Spleen (tissue), 11 donors: ENCODE measurements at regions not wholly inside any gene's neighbourhood (a gene's known extent, or its start where the extent isn't known, plus 50 kb on each side); places are given as distances from the start of the nearest gene placed in this dataset.
A peak's percentile ranks its signal among the peaks of the same experiment; 100 is the strongest.

Experiments used
- DNase-seq: peaks from one replicate; pipeline ENCODE4 v3.0.0-alpha.2; 2020
- H3K27ac ChIP-seq, 8 donors: fragments of 200-600 bp; sonication (generic) in 7 of 8; 1 replicate in 4 of 8; 2 replicates in 4 of 8; pipeline versions ENCODE4 v1.5.0 to v1.8.0; 2016 to 2021; ENCODE audit warnings: inconsistent platforms in 4 of 8, mild to moderate bottlenecking in 4 of 8, moderate library complexity in 1 of 8
- H3K27me3 ChIP-seq, 7 donors: fragments of 200-600 bp; sonication (generic) in 6 of 7; replicated peaks in 1 of 7; 1 replicate in 4 of 7; 2 replicates in 3 of 7; pipeline versions ENCODE4 v1.5.0 to v1.8.0; 2016 to 2021; ENCODE audit warnings: inconsistent platforms in 3 of 7, mild to moderate bottlenecking in 1 of 7
- H3K36me3 ChIP-seq, 6 donors: fragments of 200-600 bp; sonication (generic) in 5 of 6; 1 replicate in 4 of 6; 2 replicates in 2 of 6; pipeline versions ENCODE4 v1.5.0 to v1.8.0; 2016 to 2021; ENCODE audit warnings: inconsistent platforms in 2 of 6
- H3K4me1 ChIP-seq, 6 donors: fragments of 200-600 bp; sonication (generic) in 5 of 6; 1 replicate in 3 of 6; 2 replicates in 3 of 6; pipeline versions ENCODE4 v1.5.0 to v1.8.0; 2016 to 2021; ENCODE audit warnings: inconsistent platforms in 3 of 6
- H3K4me3 ChIP-seq, 8 donors: fragments of 200-600 bp; sonication (generic) in 7 of 8; 1 replicate in 4 of 8; 2 replicates in 4 of 8; pipeline versions ENCODE4 v1.5.0 to v1.8.0; 2016 to 2021; ENCODE audit warnings: inconsistent platforms in 4 of 8, mild to moderate bottlenecking in 4 of 8, moderate library complexity in 2 of 8
- H3K9me3 ChIP-seq, 8 donors: fragments of 200-600 bp; sonication (generic) in 7 of 8; 1 replicate in 4 of 8; 2 replicates in 4 of 8; pipeline versions ENCODE4 v1.5.0 to v1.8.0; 2016 to 2021; ENCODE audit warnings: inconsistent platforms in 4 of 8
- POLR2A ChIP-seq, 3 donors: fragments of 450-650 bp; IDR thresholded peaks; one replicate each; pipeline ENCODE4 v1.5.1; 2017; ENCODE audit warnings: antibody characterized with exemption in 3 of 3, mild to moderate bottlenecking in 1 of 3
- POLR2AphosphoS5 ChIP-seq, 3 donors: sonication (generic); formaldehyde crosslinking; IDR thresholded peaks; one replicate each; pipeline ENCODE4 v1.5.1; 2017; ENCODE audit warnings: antibody characterized with exemption in 3 of 3
- WGBS, 5 donors: extraction: QIAGEN DNeasy Blood & Tissue Kit in 3 of 5; methylation state at CpG; one replicate each; pipeline versions ENCODE4 v1.1.5 to v1.1.7; 2013 to 2018; 5-methylcytosine and 5-hydroxymethylcytosine counted together
- intact Hi-C: fragments of 100-400 bp; cut with DNase I; formaldehyde crosslinking; loops from one replicate; pipeline ENCODE4 v1.15.0; 2023; ENCODE audit warnings: low total_unique reads
- TF ChIP-seq, protein P1 (sequence below), 11 experiments: fragments of 200-600 bp in 7 of 11; fragments of 450-650 bp in 4 of 11; sonication (generic) in 4 of 11; IDR thresholded peaks in 8 of 11; conservative IDR thresholded peaks in 3 of 11; 1 replicate in 7 of 11; 2 replicates in 4 of 11; pipeline versions ENCODE4 v1.4.0 to v1.8.0; 2016 to 2021; ENCODE audit warnings: antibody characterized with exemption in 11 of 11, inconsistent platforms in 4 of 11, mild to moderate bottlenecking in 1 of 11
- donor health status: healthy with polysubstance abuse.
- donor health status: DM: no; HTN: no; CAD: no; lungs with moderate emphysema.
- donor health status: DM: no; HTN: no; CAD: no.
- donor health status: Bipolar disorder and iron deficiency.
- donor health status: healthy.
- donor health status: DM: no; HTN: no; CAD: no.
- donor health status: DM: yes; HTN: yes; CAD: no.

DNA sequence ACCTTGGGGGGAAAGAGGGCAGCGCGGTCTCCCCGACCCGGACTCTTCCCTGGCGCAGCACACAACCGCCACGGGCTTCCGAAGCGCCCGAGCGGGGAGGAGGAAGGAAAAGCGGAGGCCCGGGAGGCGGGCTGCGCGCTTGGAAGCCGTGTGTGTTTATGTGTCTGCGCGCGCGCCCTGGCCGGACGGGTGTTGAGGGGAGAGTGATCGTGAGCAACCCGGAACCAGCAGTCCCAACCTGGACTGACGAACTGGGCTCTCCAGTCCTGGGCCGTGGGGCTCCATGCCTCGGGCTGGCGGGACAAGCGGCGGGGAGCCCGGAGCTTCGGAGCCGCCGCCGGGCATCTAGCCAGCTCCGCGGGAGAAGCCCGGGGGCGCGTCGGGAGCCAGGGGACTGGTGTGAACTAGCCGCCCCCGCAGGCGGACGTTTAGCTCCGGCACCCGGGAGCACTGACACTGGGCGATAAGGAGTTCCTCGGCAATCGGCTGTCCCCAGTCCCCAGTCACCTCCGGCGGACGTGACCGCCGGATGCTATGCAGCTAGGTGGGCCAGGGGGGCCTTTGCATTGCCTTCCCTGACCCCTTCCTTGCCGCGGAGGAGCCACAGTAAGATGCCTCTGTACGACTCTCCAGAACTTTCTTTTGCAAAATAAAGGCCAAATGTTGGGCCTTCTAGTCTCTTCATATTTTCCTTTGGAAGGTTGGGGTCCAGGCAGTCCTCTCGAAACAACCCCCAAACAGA, 74.8 kb upstream of the BCOR start:
- Histone ChIP-seq H3K9me3 (peaks cover 0 to 8% (median 0%) of the 10 kb centered on the region in 8 donors), H3K4me1 (peaks cover 15 to 83% (median 59%) of the 10 kb centered on the region in 6 donors), H3K27me3 (peaks cover 0 to 88% (median 21%) of the 10 kb centered on the region in 7 donors), H3K4me3 (peak overlapping the region; percentile 33 to 74 (median 44)), H3K36me3 (no peaks in the 10 kb centered on the region), H3K27ac (peak overlapping the region; percentile 84 to 99 (median 98))
- 3 to 39% (median 8%) methylated on average over 4 to 60 of the region's 60 CpGs for WGBS, 5 donors
- intact Hi-C loops, result no loop called here
- DNase-seq, result peak; percentile 89
- TF ChIP-seq POLR2A (IDR thresholded peaks at IDR 0.05) (no peak), POLR2AphosphoS5 (IDR thresholded peaks at IDR 0.05) (peak; percentile 56 to 79 (median 74))
- TF ChIP-seq, protein P1, sequence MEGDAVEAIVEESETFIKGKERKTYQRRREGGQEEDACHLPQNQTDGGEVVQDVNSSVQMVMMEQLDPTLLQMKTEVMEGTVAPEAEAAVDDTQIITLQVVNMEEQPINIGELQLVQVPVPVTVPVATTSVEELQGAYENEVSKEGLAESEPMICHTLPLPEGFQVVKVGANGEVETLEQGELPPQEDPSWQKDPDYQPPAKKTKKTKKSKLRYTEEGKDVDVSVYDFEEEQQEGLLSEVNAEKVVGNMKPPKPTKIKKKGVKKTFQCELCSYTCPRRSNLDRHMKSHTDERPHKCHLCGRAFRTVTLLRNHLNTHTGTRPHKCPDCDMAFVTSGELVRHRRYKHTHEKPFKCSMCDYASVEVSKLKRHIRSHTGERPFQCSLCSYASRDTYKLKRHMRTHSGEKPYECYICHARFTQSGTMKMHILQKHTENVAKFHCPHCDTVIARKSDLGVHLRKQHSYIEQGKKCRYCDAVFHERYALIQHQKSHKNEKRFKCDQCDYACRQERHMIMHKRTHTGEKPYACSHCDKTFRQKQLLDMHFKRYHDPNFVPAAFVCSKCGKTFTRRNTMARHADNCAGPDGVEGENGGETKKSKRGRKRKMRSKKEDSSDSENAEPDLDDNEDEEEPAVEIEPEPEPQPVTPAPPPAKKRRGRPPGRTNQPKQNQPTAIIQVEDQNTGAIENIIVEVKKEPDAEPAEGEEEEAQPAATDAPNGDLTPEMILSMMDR (IDR thresholded peaks at IDR 0.05 in 8 of 11, conservative IDR thresholded peaks at IDR 0.05 in 3 of 11), result no peak

DNA sequence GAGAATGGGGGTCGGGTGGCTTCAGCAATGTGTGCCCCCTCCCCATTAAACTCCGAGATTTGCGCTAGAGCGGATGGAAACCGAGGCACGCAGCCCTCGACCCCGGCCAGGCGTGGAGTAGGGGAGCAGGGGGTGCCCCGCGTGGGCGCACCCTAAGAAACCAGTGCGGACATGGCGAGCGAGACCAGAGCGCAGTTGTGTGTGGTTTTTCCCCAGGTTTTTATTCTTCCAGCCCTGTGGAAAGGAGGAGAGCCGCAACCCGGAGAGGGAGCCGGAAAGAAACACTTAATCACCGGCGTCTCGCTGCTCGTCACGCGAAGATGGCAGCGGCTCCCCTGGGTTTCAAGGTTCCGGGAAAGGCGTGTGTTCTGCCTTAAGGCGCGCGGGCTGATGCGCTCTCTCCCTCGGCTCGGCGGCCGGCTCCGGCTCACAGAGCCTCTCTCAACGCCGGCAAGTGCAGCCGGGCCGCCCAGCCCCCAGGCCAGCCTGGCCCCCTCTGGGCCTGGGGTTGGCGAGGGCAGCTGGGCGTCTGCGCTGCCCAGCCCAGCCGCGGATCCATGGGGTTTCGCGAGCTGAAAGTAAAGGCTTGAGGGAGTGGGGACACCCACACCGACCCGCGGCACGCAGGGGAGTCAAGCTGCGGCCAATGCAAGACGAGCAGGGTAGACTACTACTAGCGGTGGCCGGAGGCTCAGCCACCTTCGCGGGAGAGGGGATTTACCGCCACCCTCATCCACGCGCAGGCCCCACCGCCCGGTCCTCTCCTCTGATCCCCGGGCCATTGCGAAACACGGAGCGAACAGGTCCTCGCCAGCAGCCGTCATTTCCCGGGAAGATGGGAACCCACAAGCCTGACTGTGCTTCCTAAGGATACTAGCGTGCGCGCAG, 74.0 kb upstream of the BCOR start:
- TF ChIP-seq POLR2AphosphoS5 (IDR thresholded peaks at IDR 0.05) (peak in 2 of 3 donors; percentile 8 to 40), POLR2A (IDR thresholded peaks at IDR 0.05) (no peak)
- TF ChIP-seq, protein P1 (IDR thresholded peaks at IDR 0.05 in 8 of 11, conservative IDR thresholded peaks at IDR 0.05 in 3 of 11), result no peak
- 1 to 14% (median 3%) methylated on average over 7 to 73 of the region's 73 CpGs for WGBS, 5 donors
- intact Hi-C loops, result no loop called here

DNA sequence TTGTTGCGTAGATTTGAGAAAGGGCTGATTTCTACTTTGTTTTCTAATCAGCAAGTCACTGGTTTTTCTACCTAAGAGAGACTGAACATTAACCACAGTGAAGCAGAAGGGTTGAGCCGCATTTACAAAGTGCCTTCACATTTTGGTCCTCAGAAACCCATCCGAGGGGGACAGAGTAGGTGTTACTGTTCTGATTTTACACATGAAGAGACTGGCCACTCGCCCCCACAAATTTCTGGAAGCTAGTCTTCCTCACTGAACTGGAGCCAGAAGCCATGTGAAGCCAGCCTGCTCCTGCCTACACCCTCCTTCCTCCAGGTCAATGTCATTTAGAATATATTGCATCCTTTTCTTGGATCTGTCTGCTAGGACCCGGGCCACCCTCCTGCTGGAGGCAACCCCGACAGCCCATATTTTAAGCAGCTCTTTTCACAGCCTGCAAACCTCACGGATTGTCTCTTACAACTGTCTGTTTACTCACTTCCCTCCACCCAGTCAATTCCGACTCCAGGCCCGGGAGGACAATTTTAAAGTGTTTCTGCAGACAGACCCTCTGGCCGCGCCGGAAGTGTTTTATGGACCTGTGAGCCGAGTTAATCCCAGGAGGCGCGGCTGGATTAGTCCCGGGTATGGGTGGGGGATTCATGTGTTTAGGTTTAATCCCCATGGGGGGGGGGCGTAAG, 73.2 kb upstream of the BCOR start:
- WGBS, 5 donors, result 9 to 23% (median 13%) methylated on average over 16 to 17 of the region's 17 CpGs
- Histone ChIP-seq H3K9me3 (peaks cover 0 to 4% (median 0%) of the 10 kb centered on the region in 8 donors), H3K4me1 (peaks cover 15 to 91% (median 69%) of the 10 kb centered on the region in 6 donors), H3K27me3 (peaks cover 0 to 90% (median 21%) of the 10 kb centered on the region in 7 donors), H3K27ac (peak overlapping the region; percentile 84 to 99 (median 98)), H3K36me3 (no peaks in the 10 kb centered on the region), H3K4me3 (peak overlapping the region in 7 of 8 donors; percentile 33 to 74 (median 45))
- intact Hi-C loops, result no loop called here
- TF ChIP-seq POLR2AphosphoS5 (IDR thresholded peaks at IDR 0.05) (no peak), POLR2A (IDR thresholded peaks at IDR 0.05) (no peak)
- TF ChIP-seq, protein P1 (IDR thresholded peaks at IDR 0.05 in 8 of 11, conservative IDR thresholded peaks at IDR 0.05 in 3 of 11), result no peak
- no peak for DNase-seq

More for the DNA sequence above, 74.0 kb upstream of the BCOR start:
- DNase-seq, result peak; percentile 86
- peak overlapping the region; percentile 84 to 99 (median 98) for H3K27ac ChIP-seq
- H3K4me3 ChIP-seq, result peak overlapping the region; percentile 33 to 74 (median 44)
- H3K9me3 ChIP-seq, result peaks cover 0 to 8% (median 0%) of the 10 kb centered on the region in 8 donors
- no peaks in the 10 kb centered on the region for H3K36me3 ChIP-seq
- peaks cover 0 to 90% (median 21%) of the 10 kb centered on the region in 7 donors for H3K27me3 ChIP-seq
- H3K4me1 ChIP-seq, result peaks cover 15 to 85% (median 63%) of the 10 kb centered on the region in 6 donors
